Gastroesophageal sphincter (tissue), 4 donors: ENCODE measurements at regions not wholly inside any gene's neighbourhood (a gene's known extent, or its start where the extent isn't known, plus 50 kb on each side); places are given as distances from the start of the nearest gene placed in this dataset.

ENCODE experiments used
- ATAC-seq: fragments of 150-250 bp; one replicate; pipeline ENCODE4 v1.9.1; 2016; ENCODE audit warnings: mild to moderate bottlenecking, moderate library complexity
- H3K27ac ChIP-seq, 4 donors: fragments of 200-600 bp; sonication (generic) in 3 of 4; 1 replicate in 3 of 4; 2 replicates in 1 of 4; pipeline ENCODE4 v1.5.1; 2016 to 2019
- H3K27me3 ChIP-seq: fragments of 200-600 bp; sonication (generic); one replicate; pipeline ENCODE4 v1.5.1; 2019
- H3K36me3 ChIP-seq, 2 donors: fragments of 200-600 bp; sonication (generic); one replicate each; pipeline ENCODE4 v1.5.1; 2019; ENCODE audit warnings: control low read depth in 1 of 2
- H3K4me1 ChIP-seq, 3 donors: fragments of 200-600 bp; sonication (generic); 1 replicate in 2 of 3; 2 replicates in 1 of 3; pipeline ENCODE4 v1.5.1; 2016 to 2019; ENCODE audit warnings: control low read depth in 2 of 3
- H3K4me3 ChIP-seq, 2 donors: fragments of 200-600 bp; sonication (generic); one replicate each; pipeline ENCODE4 v1.5.1; 2019; ENCODE audit warnings: mild to moderate bottlenecking in 1 of 2, moderate library complexity in 1 of 2
- H3K9me3 ChIP-seq, 3 donors: fragments of 200-600 bp; sonication (generic); one replicate each; pipeline ENCODE4 v1.5.1; 2017 to 2019; ENCODE audit warnings: control low read depth in 2 of 3
- CTCF ChIP-seq, 4 experiments: fragments of 200-600 bp in 2 of 4; fragments of 450-650 bp in 2 of 4; sonication (generic) in 1 of 4; IDR thresholded peaks; one replicate each; pipeline ENCODE4 v1.5.1; 2017 to 2019; ENCODE audit warnings: antibody characterized with exemption in 4 of 4, mild to moderate bottlenecking in 2 of 4, moderate library complexity in 2 of 4
- EP300 ChIP-seq: sonication (generic); formaldehyde crosslinking; IDR thresholded peaks from one replicate; pipeline ENCODE4 v1.6.1; 2017; ENCODE audit warnings: antibody characterized with exemption, mild to moderate bottlenecking
- POLR2A ChIP-seq, 2 donors: fragments of 450-650 bp; IDR thresholded peaks; one replicate each; pipeline ENCODE4 v1.6.1; 2017; ENCODE audit warnings: antibody characterized with exemption in 2 of 2, mild to moderate bottlenecking in 2 of 2, moderate library complexity in 1 of 2
- POLR2AphosphoS5 ChIP-seq: sonication (generic); formaldehyde crosslinking; IDR thresholded peaks from one replicate; pipeline ENCODE4 v1.6.1; 2017; ENCODE audit warnings: antibody characterized with exemption
- WGBS, 2 donors: methylation state at CpG; one replicate each; pipeline ENCODE4 v1.1.5; 2018; ENCODE audit warnings: low coverage in 1 of 2; 5-methylcytosine and 5-hydroxymethylcytosine counted together

- no peak for ATAC-seq
- TF ChIP-seq EP300, result no peak
- no peak for TF ChIP-seq POLR2AphosphoS5
- TF ChIP-seq CTCF (IDR thresholded peaks at IDR 0.05), result no peak
- TF ChIP-seq POLR2A (IDR thresholded peaks at IDR 0.05), result no peak
- WGBS, 2 donors, result 62 to 67% methylated on average over 2 to 3 of the region's 4 CpGs
Observed at GRCh38 chr14:49494836-49495235, 91.3 kb downstream of the RPS29 start.

GRCh38 chr14:49493557-49493956 is 92.6 kb downstream of the RPS29 start:
- Histone ChIP-seq H3K36me3 (no peaks in the 10 kb centered on the region), H3K4me1 (no peaks in the 10 kb centered on the region), H3K27ac (no peak overlapping the region), H3K27me3 (no peaks in the 10 kb centered on the region), H3K4me3 (no peak overlapping the region), H3K9me3 (no peaks in the 10 kb centered on the region)
- TF ChIP-seq POLR2AphosphoS5 (no peak), EP300 (no peak), POLR2A (IDR thresholded peaks at IDR 0.05) (no peak), CTCF (IDR thresholded peaks at IDR 0.05) (no peak)
- no peak for ATAC-seq
- WGBS, 2 donors, result 69 to 79% methylated on average over 3 of the region's 3 CpGs

More at GRCh38 chr14:49494836-49495235, 91.3 kb downstream of the RPS29 start:
- Histone ChIP-seq H3K36me3 (no peaks in the 10 kb centered on the region), H3K4me1 (no peaks in the 10 kb centered on the region), H3K27me3 (no peaks in the 10 kb centered on the region), H3K27ac (no peak overlapping the region), H3K9me3 (no peaks in the 10 kb centered on the region), H3K4me3 (no peak overlapping the region)

DNA sequence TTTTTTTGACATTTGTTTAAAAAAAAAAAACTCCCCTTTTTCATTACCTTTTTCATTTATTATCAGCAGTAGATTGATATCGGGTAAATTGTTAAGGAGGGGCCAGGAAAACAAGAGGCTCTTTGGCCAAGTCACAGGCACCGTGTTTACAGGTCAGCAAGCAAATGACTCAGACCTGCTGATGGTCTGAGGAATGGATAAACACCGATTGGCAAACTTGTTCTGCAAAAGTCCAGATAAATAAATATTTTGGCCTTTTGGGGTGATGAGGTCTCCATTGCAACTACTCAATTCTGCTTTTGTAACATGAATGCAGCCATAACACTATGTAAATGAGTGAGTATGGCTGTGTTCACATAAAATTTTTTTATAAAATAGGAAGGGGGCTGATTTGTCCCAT is 94.0 kb downstream of the RPS29 start:
- TF ChIP-seq POLR2AphosphoS5, result no peak
- no peak for TF ChIP-seq CTCF (IDR thresholded peaks at IDR 0.05)
- no peak for TF ChIP-seq EP300
- TF ChIP-seq POLR2A (IDR thresholded peaks at IDR 0.05), result no peak
- 62 to 70% methylated on average over 2 to 3 of the region's 3 CpGs for WGBS, 2 donors
- ATAC-seq, result no peak

GRCh38 chr14:49489341-49489740 is 96.8 kb downstream of the RPS29 start:
- TF ChIP-seq CTCF (IDR thresholded peaks at IDR 0.05), result no peak
- TF ChIP-seq POLR2A (IDR thresholded peaks at IDR 0.05), result no peak
- no peak for TF ChIP-seq EP300
- TF ChIP-seq POLR2AphosphoS5, result no peak
- no peak for ATAC-seq
- no peak overlapping the region for H3K27ac ChIP-seq
- no peak overlapping the region for H3K4me3 ChIP-seq
- H3K27me3 ChIP-seq, result no peaks in the 10 kb centered on the region
- H3K4me1 ChIP-seq, result no peaks in the 10 kb centered on the region
- H3K9me3 ChIP-seq, result no peaks in the 10 kb centered on the region
- no peaks in the 10 kb centered on the region for H3K36me3 ChIP-seq

More for the DNA sequence above, 94.0 kb downstream of the RPS29 start:
- Histone ChIP-seq H3K36me3 (no peaks in the 10 kb centered on the region), H3K9me3 (no peaks in the 10 kb centered on the region), H3K27me3 (no peaks in the 10 kb centered on the region), H3K4me1 (no peaks in the 10 kb centered on the region), H3K27ac (no peak overlapping the region), H3K4me3 (no peak overlapping the region)

GRCh38 chr14:49487238-49487637 is 98.9 kb downstream of the RPS29 start:
- Histone ChIP-seq H3K4me3 (no peak overlapping the region), H3K27me3 (no peaks in the 10 kb centered on the region), H3K4me1 (no peaks in the 10 kb centered on the region), H3K27ac (no peak overlapping the region), H3K9me3 (no peaks in the 10 kb centered on the region), H3K36me3 (no peaks in the 10 kb centered on the region)
- ATAC-seq, result no peak
- TF ChIP-seq POLR2AphosphoS5 (no peak), POLR2A (IDR thresholded peaks at IDR 0.05) (no peak), EP300 (no peak), CTCF (IDR thresholded peaks at IDR 0.05) (no peak)
